Thyroid gland (tissue), 4 donors: ENCODE measurements at regions not wholly inside any gene's neighbourhood (a gene's known extent, or its start where the extent isn't known, plus 50 kb on each side); places are given as distances from the start of the nearest gene placed in this dataset.

Experiments used
- POLR2A ChIP-seq, 2 donors: fragments of 450-650 bp; IDR thresholded peaks; one replicate each; pipeline ENCODE4 v1.6.1; 2017; ENCODE audit warnings: antibody characterized with exemption in 2 of 2, mild to moderate bottlenecking in 2 of 2, moderate library complexity in 1 of 2
- TF ChIP-seq, protein P1 (sequence below), 6 experiments: fragments of 200-600 bp in 3 of 6; fragments of 450-650 bp in 3 of 6; sonication (generic) in 3 of 6; IDR thresholded peaks; one replicate each; pipeline ENCODE4 v1.5.1; 2016 to 2019; ENCODE audit warnings: antibody characterized with exemption in 6 of 6, mild to moderate bottlenecking in 2 of 6, inconsistent platforms in 1 of 6, moderate library complexity in 1 of 6

DNA sequence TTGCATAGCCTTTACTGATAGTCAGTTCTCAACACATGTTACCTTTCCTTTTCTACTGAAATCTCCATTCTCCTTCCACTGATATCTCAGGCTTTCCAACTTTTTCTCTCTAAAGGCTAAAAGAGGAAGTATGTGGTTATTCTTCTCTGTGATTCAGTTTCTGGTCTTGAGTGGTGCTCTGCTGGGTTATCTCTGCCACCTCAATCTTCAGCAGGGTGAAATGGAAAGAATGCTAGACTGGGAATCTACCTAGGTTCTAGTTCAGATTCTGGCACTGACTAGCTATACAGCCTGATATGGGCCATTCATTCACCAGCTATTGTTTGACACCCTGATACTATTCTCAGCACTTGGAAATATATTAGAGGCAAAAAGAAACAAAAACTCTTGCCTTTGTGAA lies 124.9 kb upstream of the GRIA1 start:
- TF ChIP-seq, protein P1, sequence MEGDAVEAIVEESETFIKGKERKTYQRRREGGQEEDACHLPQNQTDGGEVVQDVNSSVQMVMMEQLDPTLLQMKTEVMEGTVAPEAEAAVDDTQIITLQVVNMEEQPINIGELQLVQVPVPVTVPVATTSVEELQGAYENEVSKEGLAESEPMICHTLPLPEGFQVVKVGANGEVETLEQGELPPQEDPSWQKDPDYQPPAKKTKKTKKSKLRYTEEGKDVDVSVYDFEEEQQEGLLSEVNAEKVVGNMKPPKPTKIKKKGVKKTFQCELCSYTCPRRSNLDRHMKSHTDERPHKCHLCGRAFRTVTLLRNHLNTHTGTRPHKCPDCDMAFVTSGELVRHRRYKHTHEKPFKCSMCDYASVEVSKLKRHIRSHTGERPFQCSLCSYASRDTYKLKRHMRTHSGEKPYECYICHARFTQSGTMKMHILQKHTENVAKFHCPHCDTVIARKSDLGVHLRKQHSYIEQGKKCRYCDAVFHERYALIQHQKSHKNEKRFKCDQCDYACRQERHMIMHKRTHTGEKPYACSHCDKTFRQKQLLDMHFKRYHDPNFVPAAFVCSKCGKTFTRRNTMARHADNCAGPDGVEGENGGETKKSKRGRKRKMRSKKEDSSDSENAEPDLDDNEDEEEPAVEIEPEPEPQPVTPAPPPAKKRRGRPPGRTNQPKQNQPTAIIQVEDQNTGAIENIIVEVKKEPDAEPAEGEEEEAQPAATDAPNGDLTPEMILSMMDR (IDR thresholded peaks at IDR 0.05): no peak
- no peak for TF ChIP-seq POLR2A (IDR thresholded peaks at IDR 0.05)
